ENCODE measurements at regions not wholly inside any gene's neighbourhood (a gene's known extent, or its start where the extent isn't known, plus 50 kb on each side); places are given as distances from the start of the nearest gene placed in this dataset.

- Histone ChIP-seq H4K8ac (ENCODE audit: extremely low read depth, insufficient read depth, low read length) (no peak overlapping the region), H2BK5ac (ENCODE audit: low read depth, low read length) (no peak overlapping the region), H3K36me3 (ENCODE audit: control insufficient read depth in 2 of 4, insufficient read depth in 4 of 4, low read length in 3 of 4) (no peaks in the 10 kb centered on the region), H3K4me3 (ENCODE audit: extremely low read depth in 1 of 4, insufficient read depth in 2 of 4, low read depth in 3 of 4, low read length in 4 of 4) (no peak overlapping the region), H4K20me1 (replicated peaks in 1 of 2; ENCODE audit: control insufficient read depth in 1 of 2, insufficient read depth in 2 of 2, low read length in 2 of 2) (no peaks in the 10 kb centered on the region), H4K5ac (ENCODE audit: insufficient read length, low read depth, low read length) (no peak overlapping the region), H3K23me2 (ENCODE audit: low read depth, low read length) (no peaks in the 10 kb centered on the region), H3K23ac (ENCODE audit: insufficient read length) (no peak overlapping the region), H2BK120ac (replicated peaks; ENCODE audit: low read depth, low read length) (no peak overlapping the region), H2BK12ac (ENCODE audit: low read depth, low read length) (no peak overlapping the region), H2BK20ac (ENCODE audit: low read length) (no peak overlapping the region), H3K14ac (ENCODE audit: insufficient read length) (no peak overlapping the region), H2AFZ (ENCODE audit: low read length) (no peak overlapping the region), H2BK15ac (ENCODE audit: low read length) (no peak overlapping the region), H4K91ac (replicated peaks; ENCODE audit: insufficient read length, low read length) (no peak overlapping the region), H3K9me3 (ENCODE audit: insufficient read depth in 2 of 2, low read depth in 1 of 2, low read length in 1 of 2) (no peaks in the 10 kb centered on the region), H3K4me2 (ENCODE audit: insufficient read depth in 1 of 2, low read depth in 2 of 2, low read length in 2 of 2) (no peak overlapping the region), H3K79me1 (ENCODE audit: low read depth, low read length) (no peaks in the 10 kb centered on the region), H2AK5ac (ENCODE audit: low read depth, low read length) (no peak overlapping the region), H3K79me2 (ENCODE audit: control insufficient read depth in 1 of 2, insufficient read depth in 2 of 2, low read length in 2 of 2) (no peaks in the 10 kb centered on the region), H3K4ac (replicated peaks; ENCODE audit: insufficient read length, low read depth, low read length) (no peak overlapping the region), H3K27ac (ENCODE audit: low read depth, low read length) (no peak overlapping the region), H3K4me1 (replicated peaks in 1 of 4; ENCODE audit: control insufficient read depth in 3 of 4, insufficient read depth in 4 of 4, low read length in 3 of 4) (no peaks in the 10 kb centered on the region), H3K56ac (replicated peaks; ENCODE audit: insufficient read length, low read depth, low read length) (no peak overlapping the region), H3K18ac (ENCODE audit: extremely low read depth, low read length) (no peak overlapping the region), H3K9ac (replicated peaks in 1 of 4; ENCODE audit: extremely low read depth in 1 of 4, low read depth in 3 of 4, low read length in 3 of 4) (no peak overlapping the region), H3K27me3 (replicated peaks in 1 of 4; ENCODE audit: control insufficient read depth in 3 of 4, extremely low read depth in 1 of 4, insufficient read depth in 3 of 4, low read length in 3 of 4) (no peaks in the 10 kb centered on the region)
- ChIA-PET POLR2A (ENCODE audit: partially characterized antibody) (no interaction called here), CTCF (ENCODE audit: partially characterized antibody) (no interaction called here)
- 92% methylated on average over 2 of the region's 2 CpGs; no CpG with 5 or more reads in 1 of the 2 experiments for WGBS, 2 experiments (ENCODE audit: extremely low coverage in 1 of 2, insufficient coverage in 1 of 2, insufficient read length in 1 of 2, insufficient replicate concordance in 2 of 2, low coverage in 1 of 2, low lambda C conversion rate in 2 of 2, missing lambda C conversion rate in 1 of 2)
- TF ChIP-seq CEBPB (IDR thresholded peaks at IDR 0.05; ENCODE audit: low read depth, low read length) (no peak), SIN3A (conservative IDR thresholded peaks at IDR 0.05 in 1 of 2, IDR thresholded peaks at IDR 0.05 in 1 of 2; ENCODE audit: low read depth in 1 of 2, low read length in 2 of 2) (no peak), E2F6 (IDR thresholded peaks at IDR 0.05) (no peak), JUN (IDR thresholded peaks at IDR 0.05; ENCODE audit: low read depth, low read length) (no peak), POLR2A (IDR thresholded peaks at IDR 0.05; ENCODE audit: control extremely low read depth in 1 of 2, low read depth in 2 of 2, low read length in 2 of 2) (no peak)
- FAIRE-seq (no peak), DNase-seq (ENCODE audit: low read depth in 1 of 2, low spot score in 2 of 2) (no peak)
Measured at GRCh38 chr1:80917826-80918225, 882.9 kb upstream of the ADGRL2 start.

All from H1 (cell line).